ENCODE measurements at regions not wholly inside any gene's neighbourhood (a gene's known extent, or its start where the extent isn't known, plus 50 kb on each side); places are given as distances from the start of the nearest gene placed in this dataset.
"Not testable (repeated sequence)": the region's sequence is repeated elsewhere in the genome, so short reads cannot be mapped to it uniquely, and the experiment has no call there.

DNA sequence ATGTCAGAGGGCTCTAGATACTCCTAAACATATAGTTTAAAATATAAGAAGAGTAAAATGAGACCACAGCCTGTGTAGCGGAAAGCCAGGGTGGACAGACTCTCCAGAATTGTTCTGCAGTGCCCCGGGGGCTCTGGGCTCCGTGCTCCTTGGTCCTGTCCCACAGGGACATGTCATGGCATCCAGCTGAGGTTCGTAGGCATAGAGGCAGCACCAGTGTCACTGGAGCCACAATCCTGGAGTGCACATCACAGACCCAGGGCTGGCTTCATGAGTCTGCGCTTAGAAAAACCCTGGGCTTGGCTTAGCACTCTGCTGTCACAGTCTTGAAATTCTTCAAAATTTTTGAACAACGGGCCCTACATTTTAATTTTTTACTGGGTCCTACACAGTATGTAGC lies 280.4 kb upstream of the ZNF32 start:
- no peak for DNase-seq (ENCODE audit: low spot score)

DNA sequence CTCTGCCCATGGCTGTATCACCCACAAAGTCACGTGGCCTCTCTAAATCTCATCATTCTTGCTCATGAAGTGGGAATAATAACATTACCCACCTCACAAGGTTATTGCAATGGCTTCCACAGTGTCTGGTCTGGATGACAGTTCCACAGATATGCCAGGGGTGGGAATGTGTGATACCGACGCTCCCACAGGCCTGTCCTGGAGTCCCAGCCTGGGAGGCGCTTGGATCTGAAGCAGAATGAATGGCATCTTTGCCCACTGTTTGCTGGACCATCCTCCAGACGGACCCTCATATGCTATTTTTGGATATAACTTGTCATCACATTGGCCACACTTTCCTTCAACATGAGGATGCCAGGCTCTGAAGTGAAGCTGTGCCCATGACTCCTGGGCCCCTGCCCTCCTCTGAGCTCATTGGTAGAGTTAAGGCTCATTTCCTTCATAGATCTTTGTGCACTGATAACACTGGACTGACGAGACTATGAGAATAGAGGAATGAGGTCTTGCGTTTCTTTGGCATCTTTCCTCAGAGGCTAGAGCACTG lies 279.8 kb upstream of the ZNF32 start:
- DNase-seq (ENCODE audit: low spot score) = no peak

DNA sequence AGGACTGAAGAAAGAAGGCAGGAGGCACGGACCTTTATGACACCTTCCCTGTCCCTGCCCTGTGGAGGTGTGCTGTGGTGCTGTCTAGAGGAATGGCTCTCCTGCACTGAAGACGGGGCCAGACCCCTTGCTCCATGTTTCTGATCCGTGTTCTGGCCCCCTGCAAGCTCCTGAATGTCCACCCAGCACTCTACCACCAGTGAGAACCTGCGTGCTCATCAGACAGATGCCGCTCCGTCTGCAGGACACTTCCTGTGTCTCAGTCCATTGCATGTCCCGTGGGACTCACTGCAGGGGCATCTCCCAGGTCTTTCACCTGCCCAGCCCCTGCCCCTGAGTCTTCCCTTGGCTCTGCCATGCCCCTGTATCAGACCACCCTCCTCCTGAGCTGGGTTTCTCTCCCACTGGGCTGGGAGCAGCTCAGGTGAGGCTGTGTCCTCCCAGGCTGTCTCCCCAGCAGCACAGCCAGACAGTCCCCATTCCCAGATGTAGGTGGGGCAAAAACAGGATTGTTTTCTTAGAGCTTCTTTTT lies 278.3 kb upstream of the ZNF32 start:
- DNase-seq (ENCODE audit: low spot score) = no peak

DNA sequence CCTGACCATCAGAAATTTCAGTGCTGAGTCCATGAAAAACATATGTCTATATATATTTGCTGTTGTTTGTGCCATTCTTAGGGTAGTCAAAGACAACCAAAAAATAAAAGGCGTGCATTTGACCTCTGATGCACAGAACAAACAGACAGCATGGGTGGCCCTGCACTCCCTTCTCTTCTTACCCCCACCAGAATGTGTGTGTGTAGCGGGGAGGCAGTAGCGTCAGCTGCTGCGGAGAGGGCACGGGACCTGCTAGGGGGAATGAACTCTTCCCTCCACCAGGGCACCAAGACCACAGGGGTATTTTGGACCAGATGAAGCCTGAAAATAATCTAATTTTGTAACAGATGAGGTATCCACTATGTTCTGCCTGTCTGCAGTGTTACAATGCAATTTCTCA lies 277.7 kb upstream of the ZNF32 start:
- no peak for DNase-seq (ENCODE audit: low spot score)

DNA sequence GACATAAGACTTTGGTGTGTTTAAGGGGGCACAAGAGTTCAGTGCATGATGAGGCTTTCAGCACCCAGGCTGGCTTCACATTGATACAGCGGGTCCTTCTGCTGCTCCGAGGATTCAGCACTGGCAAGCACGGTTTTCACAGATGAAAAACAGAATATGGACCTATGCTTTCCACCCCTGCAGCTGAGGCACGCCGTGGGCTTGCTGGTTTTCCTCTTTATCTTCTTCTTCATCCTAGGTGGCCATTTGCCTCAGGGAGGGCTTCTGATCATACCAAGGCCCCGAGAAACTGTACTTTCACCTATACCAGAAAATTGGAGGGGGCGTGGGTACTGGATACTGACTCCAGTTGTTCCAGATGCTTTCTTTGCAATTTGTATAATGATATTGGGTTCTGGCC lies 277.1 kb upstream of the ZNF32 start:
- DNase-seq (ENCODE audit: low spot score) = no peak

DNA sequence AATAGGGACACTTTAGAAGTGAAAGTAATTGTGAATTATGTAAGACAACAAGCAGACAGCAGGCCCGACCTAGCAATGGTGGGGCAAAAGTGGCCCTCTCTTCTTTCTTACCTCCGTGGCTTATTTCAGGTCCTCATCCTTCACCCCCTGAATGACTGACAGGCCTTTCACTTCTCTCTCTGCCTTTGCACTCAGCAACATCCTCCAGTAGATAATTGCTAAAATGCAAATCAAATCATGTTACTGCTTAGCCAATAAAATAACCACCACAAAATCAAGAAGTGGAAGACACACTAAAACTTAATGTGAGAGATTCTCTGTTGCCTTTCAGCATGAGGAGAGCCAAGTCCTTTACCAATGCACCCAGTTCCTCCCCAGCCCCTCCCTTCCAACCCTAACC lies 274.6 kb upstream of the ZNF32 start:
- DNase-seq (ENCODE audit: low spot score) = no peak

DNA sequence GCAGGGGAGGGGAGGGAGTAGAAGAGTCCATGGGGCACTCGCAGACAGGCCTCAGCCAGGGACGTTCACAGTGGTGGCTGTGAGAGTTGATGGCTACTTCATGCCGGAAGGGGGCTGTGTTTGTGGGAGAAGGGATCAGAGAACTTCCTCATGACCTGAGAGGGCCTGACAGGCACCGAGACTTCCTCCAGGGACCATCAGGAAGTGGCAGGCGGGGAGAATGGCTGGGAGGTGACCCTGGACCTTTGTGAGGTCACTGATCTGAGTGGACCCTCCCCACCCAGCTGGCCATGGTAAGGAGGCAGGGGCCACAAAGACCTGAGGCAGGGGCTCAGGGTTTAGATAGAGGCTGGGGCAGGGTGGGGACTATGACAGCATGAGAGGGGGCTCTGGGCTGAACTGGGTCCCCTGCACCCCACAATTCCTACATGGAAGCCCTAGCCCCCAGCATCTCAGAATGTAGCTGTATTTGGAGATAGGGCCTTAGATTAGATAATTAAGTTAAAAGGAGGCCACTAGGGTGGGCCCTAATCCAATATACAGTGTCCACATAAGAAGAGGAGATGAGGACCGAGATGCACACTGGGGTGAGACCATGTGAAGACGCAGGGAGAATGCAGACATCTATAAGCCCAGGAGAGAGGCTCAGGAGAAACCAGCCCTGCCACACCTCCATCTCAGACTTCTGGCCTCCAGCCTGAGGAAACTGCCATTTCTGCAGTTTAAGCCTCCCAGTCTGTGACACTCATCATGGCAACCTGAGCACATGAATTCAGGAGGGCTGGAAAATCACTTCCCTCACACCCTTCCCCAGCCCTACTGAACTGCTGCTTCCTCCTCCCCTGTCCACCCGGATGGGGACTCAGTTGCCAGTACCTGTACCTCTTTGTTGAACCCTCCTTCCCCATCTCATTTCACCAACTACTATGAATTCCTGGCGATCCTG lies 273.9 kb upstream of the ZNF32 start:
- DNase-seq (ENCODE audit: low spot score) = no peak

DNA sequence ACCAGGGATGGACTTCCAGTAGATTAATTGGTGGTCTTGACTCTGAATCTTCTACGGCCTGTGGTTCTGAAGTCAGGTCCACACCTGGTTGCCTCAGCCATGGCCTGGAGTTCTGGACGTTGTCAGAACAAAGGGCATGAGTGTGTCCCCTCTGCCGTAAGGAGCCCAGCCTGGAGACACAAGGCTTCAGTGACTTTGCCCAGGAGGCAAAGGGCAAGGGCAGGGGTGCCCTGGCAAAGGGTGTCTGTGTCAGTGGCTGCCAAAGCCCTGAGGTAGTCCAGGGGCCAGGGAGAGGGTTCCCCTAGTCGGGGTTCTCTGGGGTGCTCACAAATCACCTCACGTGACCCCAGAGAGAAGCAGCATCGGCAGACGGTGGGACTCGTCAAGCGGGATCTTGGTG lies 273.2 kb upstream of the ZNF32 start:
- no peak for DNase-seq (ENCODE audit: low spot score)

DNA sequence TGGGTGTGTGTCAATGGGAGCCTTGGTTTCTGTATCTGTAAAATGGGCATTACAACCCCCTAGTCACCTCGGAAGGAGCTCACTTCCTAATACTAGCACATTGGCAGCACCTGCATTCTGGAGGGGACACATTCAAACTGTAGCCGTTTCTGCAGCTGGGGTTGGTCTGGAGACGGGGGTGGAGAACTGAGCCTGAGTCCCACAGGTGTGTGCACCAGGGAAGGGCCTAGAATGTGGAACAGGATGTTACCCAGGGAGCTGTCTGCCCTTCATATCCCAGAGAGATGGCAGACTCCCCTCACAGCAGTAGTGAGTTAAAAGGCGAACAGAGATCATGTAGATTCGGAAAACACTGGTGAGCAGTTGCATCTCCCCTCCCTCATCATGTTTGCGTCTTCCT lies 272.8 kb upstream of the ZNF32 start:
- no peak for DNase-seq (ENCODE audit: low spot score)

DNA sequence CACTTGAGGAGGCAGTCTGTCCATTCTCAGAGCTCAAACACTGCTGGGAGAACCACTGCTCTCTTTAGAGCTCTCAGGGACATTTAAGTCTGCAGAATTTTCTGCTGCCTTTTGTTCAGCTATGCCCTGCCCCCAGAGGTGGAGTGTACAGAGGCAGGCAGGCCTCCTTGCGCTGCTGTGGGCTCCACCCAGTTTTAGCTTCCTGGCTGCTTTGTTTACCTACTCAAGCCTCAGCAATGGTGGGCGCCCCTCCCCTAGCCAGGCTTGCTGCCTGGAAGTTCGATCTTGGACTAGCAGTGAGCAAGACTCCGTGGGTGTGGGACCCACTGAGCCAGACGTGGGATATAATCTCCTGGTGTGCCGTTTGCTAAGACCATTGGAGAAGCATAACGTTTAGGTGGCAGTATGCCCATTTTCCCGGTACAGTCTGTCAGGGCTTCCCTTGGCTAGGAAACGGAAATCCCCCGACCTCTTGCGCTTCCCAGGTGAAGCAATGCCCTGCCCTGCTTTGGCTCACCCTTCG lies 271.6 kb upstream of the ZNF32 start:
- not testable (repeated sequence) for DNase-seq (ENCODE audit: low spot score)

DNA sequence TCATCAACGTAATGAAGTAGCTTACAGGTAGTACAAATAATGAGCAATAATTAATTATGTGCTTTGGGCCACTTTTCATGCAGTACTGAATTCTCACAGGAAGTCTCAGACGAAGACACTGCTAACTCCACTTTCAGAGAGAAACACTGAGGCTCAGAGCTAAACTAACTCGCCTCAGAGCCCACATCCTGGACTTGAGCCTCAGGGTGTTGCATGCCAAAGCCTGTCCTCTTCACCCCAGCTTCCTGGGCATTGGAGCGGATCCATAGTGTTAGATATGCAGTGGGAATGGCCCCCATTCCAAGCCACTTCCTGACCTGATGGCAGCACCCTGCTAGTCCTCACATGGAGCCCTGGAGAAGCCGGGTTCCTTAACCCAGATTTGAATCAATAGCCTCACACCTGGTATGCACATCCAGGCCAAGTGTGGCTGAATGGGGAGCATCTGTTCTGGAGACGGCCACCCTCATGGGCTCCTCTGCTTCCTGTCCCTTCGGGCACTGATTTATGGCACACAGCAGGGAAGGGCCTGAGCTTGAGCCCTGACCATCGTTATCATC lies 265.1 kb upstream of the ZNF32 start:
- no peak for DNase-seq (ENCODE audit: low spot score)

DNA sequence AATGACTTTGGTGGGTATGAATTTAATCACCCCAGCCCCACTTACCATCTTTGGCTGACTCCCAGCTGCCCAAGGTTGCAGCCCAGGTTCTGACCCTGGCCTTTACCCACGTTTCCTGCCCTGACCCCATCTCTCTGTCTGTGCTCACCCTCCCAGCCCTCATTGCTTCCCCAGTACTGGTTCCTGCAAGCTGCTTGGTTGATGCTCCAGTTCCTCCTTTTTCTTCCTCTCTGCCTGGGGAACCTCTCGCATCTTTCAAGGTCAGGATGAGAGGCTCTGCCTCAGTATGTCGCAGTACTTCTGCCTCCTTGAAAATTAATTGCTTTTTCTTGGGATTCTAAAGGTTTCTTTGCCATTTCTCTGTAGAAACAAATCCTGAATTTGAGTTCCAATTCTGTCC lies 263.8 kb upstream of the ZNF32 start:
- no peak for DNase-seq (ENCODE audit: low spot score)

DNA sequence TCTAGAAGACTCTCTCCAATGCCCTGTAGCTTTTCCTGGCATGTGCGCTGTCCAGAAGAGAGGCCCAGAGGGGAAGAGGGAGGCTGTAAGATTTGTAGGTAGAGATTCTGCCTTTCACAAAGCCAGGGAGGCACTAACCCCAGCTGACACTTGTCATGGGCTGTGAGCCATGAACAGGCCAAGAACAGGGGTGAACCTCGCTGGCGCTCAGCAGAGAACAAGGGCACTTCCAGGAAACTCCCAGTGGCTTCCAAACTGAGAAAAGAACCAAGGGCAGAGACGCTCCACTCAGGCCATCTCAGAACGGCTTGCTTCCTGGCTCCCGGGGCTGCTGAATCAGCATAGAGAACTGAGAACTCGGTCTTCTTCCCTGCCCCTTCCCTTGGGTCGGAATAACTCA lies 257.8 kb upstream of the ZNF32 start:
- DNase-seq (ENCODE audit: low spot score) = no peak

DNA sequence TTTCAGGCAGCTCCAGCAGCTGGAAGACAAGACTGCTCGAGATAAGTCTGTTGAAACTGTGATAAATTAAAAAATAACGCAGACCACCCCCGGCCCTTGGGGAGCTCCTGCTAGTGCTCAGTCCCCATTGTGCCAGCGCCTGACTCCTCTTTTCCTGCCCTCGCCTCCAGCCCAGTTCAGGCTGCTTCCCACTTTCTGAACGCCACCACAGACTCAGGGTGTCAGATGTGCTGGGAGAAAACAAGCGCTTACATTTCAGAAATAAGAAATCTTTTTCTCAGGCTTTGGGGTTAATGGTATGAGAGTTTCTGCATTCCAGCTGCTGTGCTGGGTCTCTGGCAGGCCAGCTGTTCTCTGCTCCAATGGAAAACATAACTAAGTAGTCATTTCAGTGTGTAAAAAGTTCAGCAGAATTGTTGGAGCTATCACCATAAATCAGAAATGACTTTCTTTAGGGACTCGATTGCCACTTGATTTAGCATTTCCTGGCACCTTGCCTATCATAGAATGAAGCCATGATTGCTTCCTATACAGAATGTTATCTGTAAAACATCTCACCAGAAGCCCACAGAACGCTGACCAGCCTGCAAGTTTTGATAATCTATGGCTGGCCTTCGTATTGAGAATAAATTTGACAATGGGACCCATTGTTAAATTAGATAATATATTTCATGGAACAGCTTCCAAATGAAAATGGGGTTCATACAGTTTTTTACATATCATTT lies 257.0 kb upstream of the ZNF32 start:
- DNase-seq (ENCODE audit: low spot score) = no peak

DNA sequence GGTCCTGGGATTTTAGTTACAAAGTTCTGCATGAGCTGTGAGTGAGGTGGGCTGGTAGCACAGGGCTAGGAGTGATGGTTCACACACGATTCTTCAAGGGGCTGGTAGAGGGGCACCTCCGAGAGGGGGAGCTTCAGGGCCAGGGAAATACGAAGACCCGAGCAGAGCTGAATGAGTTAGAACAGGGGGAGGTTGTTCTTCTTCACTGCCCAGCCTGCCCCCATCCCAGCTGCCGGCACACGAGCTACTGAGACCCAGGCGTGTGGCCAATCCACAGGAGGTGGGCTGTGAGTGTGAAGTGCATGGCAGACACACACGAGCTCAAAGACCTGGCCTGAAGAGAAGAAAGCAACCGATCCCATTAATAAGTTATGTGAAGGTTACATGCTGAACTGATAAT lies 256.2 kb upstream of the ZNF32 start:
- no peak for DNase-seq (ENCODE audit: low spot score)

DNA sequence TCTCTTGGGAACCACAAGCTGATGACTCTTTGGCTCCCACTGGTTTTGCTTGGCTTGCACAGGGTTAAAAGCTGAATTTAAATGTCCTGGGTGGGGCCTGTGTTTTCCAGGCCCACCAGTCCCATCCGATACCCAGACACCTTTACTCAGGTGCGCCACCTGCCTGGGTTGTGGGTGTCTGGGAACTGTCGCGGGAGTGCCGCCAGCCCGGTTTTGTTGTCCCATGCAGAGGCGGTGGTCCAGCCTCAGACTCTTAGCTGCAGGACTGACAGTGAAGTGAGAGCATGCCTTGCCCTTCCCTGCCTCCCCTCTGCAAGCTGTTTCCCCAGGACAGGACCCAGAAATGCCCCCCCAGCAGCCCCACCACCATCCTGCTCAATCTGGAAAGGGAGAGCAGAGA lies 255.6 kb upstream of the ZNF32 start:
- DNase-seq (ENCODE audit: low spot score) = no peak

DNA sequence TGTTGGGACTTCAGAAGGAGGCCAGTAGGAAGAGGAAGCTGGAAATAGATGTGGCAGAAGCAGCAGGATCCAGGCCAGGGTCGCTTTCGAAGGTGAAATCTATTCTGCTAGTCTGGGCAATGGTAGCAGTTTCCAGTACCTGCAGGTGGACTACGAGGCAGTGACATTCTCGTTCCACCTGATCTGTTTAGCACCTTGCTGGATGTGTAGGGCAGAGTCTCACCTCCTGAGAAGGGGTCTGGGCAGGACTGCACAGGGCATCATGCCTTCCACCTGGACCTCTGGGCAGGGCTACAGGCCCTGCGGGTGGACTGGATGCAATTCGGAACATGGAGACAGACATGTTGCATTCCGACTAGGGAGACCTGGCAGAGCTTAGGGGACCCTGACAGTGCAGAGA lies 254.8 kb upstream of the ZNF32 start:
- DNase-seq (ENCODE audit: low spot score) = no peak

DNA sequence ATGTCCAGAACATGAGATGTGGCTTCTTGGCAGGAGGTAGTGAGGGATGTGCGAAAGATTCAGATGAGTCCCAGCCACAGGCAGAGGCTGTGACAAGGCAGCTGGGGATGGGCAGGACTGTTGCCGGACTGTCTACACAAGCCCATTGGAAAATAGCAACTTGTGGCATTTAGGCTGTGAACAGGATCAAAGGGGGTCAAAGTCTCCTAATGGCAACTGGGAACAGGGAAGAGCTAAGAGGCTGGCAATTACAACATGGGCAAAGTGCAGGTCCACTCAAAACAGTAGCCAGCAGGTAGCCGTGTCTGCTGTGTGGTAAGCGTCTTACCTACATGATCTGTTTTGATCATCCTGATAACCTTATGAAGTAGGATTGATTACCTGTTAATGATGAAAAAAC lies 254.2 kb upstream of the ZNF32 start:
- no peak for DNase-seq (ENCODE audit: low spot score)

DNA sequence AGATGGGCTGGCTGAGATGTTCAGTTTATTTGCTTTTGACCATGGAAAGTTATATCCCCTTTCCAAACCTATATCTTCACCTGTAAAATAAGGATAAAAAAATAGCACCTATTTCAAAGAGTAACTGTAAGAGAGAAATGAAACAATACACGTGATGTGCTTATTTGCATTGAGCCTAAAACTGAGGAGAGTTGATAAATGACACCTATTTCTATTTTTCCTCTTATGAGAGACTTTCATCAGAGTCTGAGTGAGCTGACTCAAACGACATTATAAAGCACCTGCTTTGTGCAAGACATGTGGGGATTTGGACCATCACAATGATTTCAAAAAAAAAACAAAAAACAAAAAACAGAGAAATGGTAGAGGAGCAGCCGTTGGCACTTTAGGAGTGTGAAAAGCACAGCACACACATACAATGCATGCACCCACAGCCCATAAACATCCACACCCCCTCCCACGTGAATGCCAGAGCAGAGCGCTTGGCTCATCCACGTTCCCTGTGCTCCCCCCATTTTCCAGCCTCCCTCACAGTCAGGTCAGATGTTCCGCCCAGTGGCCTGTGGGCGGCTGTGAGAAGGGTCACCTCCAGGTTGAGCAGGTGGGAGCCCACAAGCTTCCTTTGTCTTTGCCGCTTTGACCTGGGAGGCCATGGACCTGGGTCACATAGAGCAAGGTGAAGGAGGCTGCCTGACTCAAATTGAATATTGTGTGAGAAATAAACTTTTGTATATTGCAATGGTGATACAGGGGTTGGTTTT lies 253.2 kb upstream of the ZNF32 start:
- no peak for DNase-seq (ENCODE audit: low spot score)

DNA sequence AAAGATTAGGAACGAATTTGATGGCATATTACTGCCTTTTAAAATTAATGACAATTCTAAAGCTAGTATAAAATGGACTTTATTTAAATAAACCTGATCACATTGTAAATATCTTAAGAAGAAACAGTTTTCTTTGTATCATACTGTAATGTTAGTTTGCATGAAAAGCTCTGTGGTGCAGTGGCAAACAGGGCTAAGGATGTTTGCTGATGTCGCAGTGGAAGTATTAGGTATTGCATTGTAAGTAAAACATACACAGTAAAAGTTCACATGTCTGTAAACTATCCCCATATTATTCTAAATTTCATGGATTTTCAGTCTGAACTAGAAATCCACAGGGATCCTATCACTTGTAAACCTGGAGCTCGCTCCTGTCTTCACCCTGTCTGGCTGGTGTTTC lies 252.6 kb upstream of the ZNF32 start:
- DNase-seq (ENCODE audit: low spot score) = peak; percentile 25

DNA sequence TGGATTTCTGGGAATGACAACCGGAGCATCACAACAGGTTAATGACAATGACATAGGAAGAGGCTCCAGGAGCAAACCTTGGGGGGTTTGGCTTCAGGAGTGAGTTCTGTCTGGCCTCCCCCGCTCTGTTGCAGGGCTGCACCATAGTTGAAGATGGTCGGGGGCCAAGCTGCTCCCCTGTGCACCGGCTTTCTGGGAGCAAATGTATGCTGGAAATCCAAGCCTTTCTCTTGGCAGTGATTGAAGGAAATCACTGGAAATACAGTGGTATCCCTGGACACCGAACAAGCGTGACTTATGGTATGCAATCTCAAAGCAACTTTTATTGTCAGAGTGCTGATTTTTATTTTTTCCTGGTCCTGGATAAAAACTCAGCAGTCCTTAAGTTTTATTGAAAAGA lies 251.9 kb upstream of the ZNF32 start:
- DNase-seq (ENCODE audit: low spot score) = no peak
